K562 (cell line): ENCODE measurements at regions not wholly inside any gene's neighbourhood (a gene's known extent, or its start where the extent isn't known, plus 50 kb on each side); places are given as distances from the start of the nearest gene placed in this dataset.

Source experiments
- ATAC-seq: fragments of 200-7000 bp; cut with Tn5 transposase; 3 replicates; pipeline ENCODE4 v1.9.1; 2020; ENCODE audit warnings: moderate library complexity
- BruUV-seq: library from RNA; stranded (reverse); fragments of 400-500 nt; replicated peaks from 2 replicates; lab custom pipeline; 2021; lab: Mats Ljungman, UMichigan
- CTCF ChIA-PET: fragments of 300-600 bp; formaldehyde crosslinking; extraction: SDS; loops from one replicate; lab custom pipeline; 2021; ENCODE audit warnings: low intra/inter-chr PET ratio; lab: Yijun Ruan, JAX
- POLR2A ChIA-PET: fragments of 300-600, 350-650 bp; sonication (Branson Sonifier 250); formaldehyde crosslinking; extraction: SDS; loops from one replicate; lab custom pipeline; 2021; ENCODE audit warnings: antibody characterized with exemption, inconsistent platforms; lab: Yijun Ruan, JAX
- DNase-seq, 4 experiments: peaks; one replicate each; pipeline versions ENCODE4 v3.0.0 to v3.0.0-alpha.2; 2011 to 2018; ENCODE audit warnings: low spot score in 3 of 4, mixed read lengths in 3 of 4; ENCODE audit errors: extremely low read depth in 1 of 4
- FAIRE-seq: peaks from 2 replicates; lab custom pipeline; 2011; peaks lifted over from hg19 to GRCh38; lab: Jason Lieb, UNC
- H2AFZ ChIP-seq: 2 replicates; pipeline ENCODE4 v1.6.0; 2011; ENCODE audit warnings: low read depth, low read length, control low read depth, inconsistent platforms
- H3K27ac ChIP-seq: fragments of 200-600 bp; 3 replicates; pipeline ENCODE4 v1.8.0; 2011; ENCODE audit warnings: low read depth, mild to moderate bottlenecking, control low read depth, inconsistent platforms, low read length, moderate library complexity, mixed read lengths; ENCODE audit errors: extremely low read depth
- H3K27me3 ChIP-seq, 2 experiments: fragments of 300-600 bp in 1 of 2; 2 replicates in 1 of 2; 3 replicates in 1 of 2; pipeline versions ENCODE4 v1.6.0 to v1.8.0; 2011; ENCODE audit warnings: inconsistent platforms in 2 of 2, low read length in 2 of 2, mild to moderate bottlenecking in 1 of 2, mixed read lengths in 1 of 2, moderate library complexity in 1 of 2; ENCODE audit not compliant: control insufficient read depth in 2 of 2, insufficient read depth in 2 of 2
- H3K36me3 ChIP-seq: fragments of 300-600 bp; 3 replicates; pipeline ENCODE4 v1.8.0; 2011; ENCODE audit warnings: mild to moderate bottlenecking, low read length, inconsistent platforms; ENCODE audit not compliant: control insufficient read depth, insufficient read depth
- H3K4me1 ChIP-seq, 2 experiments: fragments of 200-600 bp in 1 of 2; replicated peaks in 1 of 2; 2 replicates in 1 of 2; 3 replicates in 1 of 2; pipeline versions ENCODE4 v1.5.1 to v1.8.0; 2011; ENCODE audit warnings: inconsistent platforms in 2 of 2, low read length in 2 of 2, mild to moderate bottlenecking in 1 of 2, mixed read lengths in 1 of 2, moderate library complexity in 1 of 2; ENCODE audit not compliant: control insufficient read depth in 2 of 2, insufficient read depth in 2 of 2
- H3K4me2 ChIP-seq: 2 replicates; pipeline ENCODE4 v1.6.1; 2011; ENCODE audit warnings: low read length, control low read depth, inconsistent platforms, mixed read lengths; ENCODE audit not compliant: insufficient read depth
- H3K4me3 ChIP-seq: fragments of 200-600 bp; sonication (generic), shearing (Covaris generic); 2 replicates; pipeline ENCODE4 v1.5.1; 2016; ENCODE audit warnings: control low read depth, inconsistent platforms
- H3K79me2 ChIP-seq: fragments of 200-600 bp; 3 replicates; pipeline ENCODE4 v1.8.0; 2011; ENCODE audit warnings: low read length, inconsistent platforms; ENCODE audit not compliant: control insufficient read depth, insufficient read depth
- H3K9ac ChIP-seq, 2 experiments: 2 replicates each; pipeline versions ENCODE4 v1.6.0 to v1.6.1; 2011; ENCODE audit warnings: low read depth in 2 of 2, low read length in 2 of 2, control low read depth in 1 of 2, inconsistent platforms in 1 of 2, mild to moderate bottlenecking in 1 of 2, mixed read lengths in 1 of 2; ENCODE audit not compliant: insufficient read depth in 1 of 2
- H3K9me1 ChIP-seq: one replicate; pipeline ENCODE4 v1.6.0; 2011; ENCODE audit warnings: inconsistent platforms, mild to moderate bottlenecking, low read length, moderate library complexity; ENCODE audit not compliant: control insufficient read depth, insufficient read depth
- H3K9me3 ChIP-seq: replicated peaks from 2 replicates; pipeline ENCODE4 v1.5.1; 2011; ENCODE audit warnings: low read depth, low read length, inconsistent platforms; ENCODE audit not compliant: control insufficient read depth, insufficient read depth
- H4K20me1 ChIP-seq: replicated peaks from 2 replicates; pipeline ENCODE4 v1.6.1; 2011; ENCODE audit warnings: low read length, inconsistent platforms, mixed read lengths; ENCODE audit not compliant: control insufficient read depth, insufficient read depth
- ASH1L ChIP-seq: fragments of 450-650 bp; IDR thresholded peaks from 2 replicates; pipeline ENCODE4 v1.6.1; 2018; ENCODE audit warnings: borderline replicate concordance, mild to moderate bottlenecking, low read depth; ENCODE audit not compliant: partially characterized antibody
- CHAMP1 ChIP-seq: fragments of 450-650 bp; IDR thresholded peaks from 2 replicates; pipeline ENCODE4 v1.6.1; 2016; ENCODE audit warnings: mild to moderate bottlenecking
- CLOCK ChIP-seq: fragments of 250-450 bp; sonication (Bioruptor Pico); IDR thresholded peaks from 2 replicates; pipeline ENCODE4 v1.4.0; 2020; ENCODE audit warnings: mild to moderate bottlenecking, moderate library complexity, borderline replicate concordance
- DACH1 ChIP-seq: fragments of 450-650 bp; IDR thresholded peaks from 2 replicates; pipeline ENCODE4 v1.6.1; 2018; ENCODE audit not compliant: partially characterized antibody
- GTF2B ChIP-seq: IDR thresholded peaks from 2 replicates; pipeline ENCODE4 v1.6.1; 2011; ENCODE audit not compliant: insufficient read length; ENCODE audit errors: extremely low read depth
- IRF2 ChIP-seq: sonication (generic); formaldehyde crosslinking; IDR thresholded peaks from 2 replicates; pipeline ENCODE4 v1.8.1; 2022; ENCODE audit warnings: mild to moderate bottlenecking, missing genetic modification reagents
- RFX1 ChIP-seq: fragments of 450-650 bp; IDR thresholded peaks from 2 replicates; pipeline ENCODE4 v1.6.1; 2016; ENCODE audit warnings: mild to moderate bottlenecking, moderate library complexity
- RFX5 ChIP-seq: IDR thresholded peaks from 2 replicates; pipeline ENCODE4 v1.6.1; 2011; ENCODE audit warnings: low read depth, mild to moderate bottlenecking, improper control_type of control experiment, low read length
- TCF3 ChIP-seq: sonication (generic); formaldehyde crosslinking; IDR thresholded peaks from 2 replicates; pipeline ENCODE4 v1.4.0; 2020; ENCODE audit warnings: mild to moderate bottlenecking, missing genetic modification reagents
- ZNF764 ChIP-seq: fragments of 250-450 bp; sonication (Bioruptor Pico); IDR thresholded peaks from 2 replicates; pipeline ENCODE4 v1.4.0; 2020; ENCODE audit warnings: low read depth, mild to moderate bottlenecking, moderate library complexity
- WGBS: fragments of 100-300 bp; shearing (Covaris generic); methylation state at CpG from one replicate; pipeline ENCODE4 v1.1.6; 2016; ENCODE audit warnings: low coverage, mixed read lengths; ENCODE audit not compliant: insufficient coverage; ENCODE audit errors: missing lambda C conversion rate; 5-methylcytosine and 5-hydroxymethylcytosine counted together
- in situ Hi-C: fragments of 300-500 bp; cut with MboI; formaldehyde crosslinking; loops from 4 replicates; pipeline ENCODE4 v1.15.0; 2018; ENCODE audit warnings: inconsistent platforms, mixed read lengths
- intact Hi-C: fragments of 100-400 bp; cut with micrococcal nuclease; formaldehyde crosslinking; loops from 2 replicates; pipeline ENCODE4 v1.14.2; 2022

- FAIRE-seq (no peak), DNase-seq (no peak), ATAC-seq (no peak)
- ChIA-PET CTCF (no interaction called here), POLR2A (no interaction called here)
- intact Hi-C loops: no loop called here
- H3K9me3 ChIP-seq: no peaks in the 10 kb centered on the region
- no peaks in the 10 kb centered on the region for H3K4me1 ChIP-seq
- H4K20me1 ChIP-seq: no peaks in the 10 kb centered on the region
- no peak overlapping the region for H3K4me3 ChIP-seq
- no TSS peak for BruUV-seq
- 0% methylated on average over 2 of the region's 2 CpGs for WGBS
- no peaks in the 10 kb centered on the region for H3K36me3 ChIP-seq
- H2AFZ ChIP-seq: no peak overlapping the region
- no peaks in the 10 kb centered on the region for H3K27me3 ChIP-seq
- H3K9ac ChIP-seq: no peak overlapping the region
- H3K4me2 ChIP-seq: no peak overlapping the region
- no peaks in the 10 kb centered on the region for H3K79me2 ChIP-seq
- no peak for TF ChIP-seq ASH1L
- H3K9me1 ChIP-seq: no peaks in the 10 kb centered on the region
- no peak overlapping the region for H3K27ac ChIP-seq
- in situ Hi-C loops: no loop called here
These were observed 899.2 kb downstream of the NCAM2 start for GRCh38 chr21:21897275-21897883.

GRCh38 chr21:21898801-21899200 is 900.6 kb downstream of the NCAM2 start:
- no peak overlapping the region for H3K4me2 ChIP-seq

More at GRCh38 chr21:21898801-21899200, 900.6 kb downstream of the NCAM2 start:
- no peaks in the 10 kb centered on the region for H3K27me3 ChIP-seq
- H3K4me1 ChIP-seq: no peaks in the 10 kb centered on the region; a peak in 1 of 5 replicates
- ATAC-seq (no peak), FAIRE-seq (no peak), DNase-seq (no peak)
- ChIA-PET POLR2A (no interaction called here), CTCF (interaction anchor here (0.5 kb wide), 1 partner anchor 129 kb away, joined by 3 read pairs; no protein-coding TSS in a partner anchor)
- no peaks in the 10 kb centered on the region for H3K9me1 ChIP-seq
- no peak overlapping the region for H2AFZ ChIP-seq
- intact Hi-C loops: no loop called here
- BruUV-seq: no TSS peak
- TF ChIP-seq GTF2B (no peak), RFX5 (no peak), RFX1 (no peak), CLOCK (CRISPR knock-in tag) (no peak), IRF2 (CRISPR knock-in tag) (no peak), TCF3 (no peak), CHAMP1 (no peak), ZNF764 (CRISPR knock-in tag) (no peak), DACH1 (peak; percentile 48)
- H3K36me3 ChIP-seq: no peaks in the 10 kb centered on the region
- H4K20me1 ChIP-seq: no peaks in the 10 kb centered on the region
- WGBS: 23% methylated on average over 1 of the region's 1 CpG
- H3K9ac ChIP-seq: no peak overlapping the region
- H3K27ac ChIP-seq: no peak overlapping the region
- H3K9me3 ChIP-seq: no peaks in the 10 kb centered on the region
- no peak overlapping the region for H3K4me3 ChIP-seq
- H3K79me2 ChIP-seq: no peaks in the 10 kb centered on the region
- in situ Hi-C loops: no loop called here
